Heart right ventricle (tissue), 16 donors: ENCODE measurements at regions not wholly inside any gene's neighbourhood (a gene's known extent, or its start where the extent isn't known, plus 50 kb on each side); places are given as distances from the start of the nearest gene placed in this dataset.

Experiments used
- ATAC-seq, 8 donors: fragments of 200-7000 bp; cut with Tn5 transposase; one replicate each; pipeline ENCODE4 v1.9.1; 2020; ENCODE audit warnings: mild to moderate bottlenecking in 8 of 8, moderate library complexity in 8 of 8, moderate number of reproducible peaks in 1 of 8
- DNase-seq, 2 donors: peaks; one replicate each; pipeline ENCODE4 v3.0.0-alpha.2; 2020
- H3K27ac ChIP-seq, 10 donors: fragments of 200-600 bp; sonication (generic) in 2 of 10; one replicate each; pipeline versions ENCODE4 v1.5.0 to v1.8.0; 2020 to 2022; ENCODE audit warnings: mild to moderate bottlenecking in 3 of 10
- H3K27me3 ChIP-seq, 7 donors: fragments of 200-600 bp; one replicate each; pipeline ENCODE4 v1.8.0; 2021 to 2022; ENCODE audit warnings: mild to moderate bottlenecking in 2 of 7
- H3K36me3 ChIP-seq, 9 donors: fragments of 200-600 bp; sonication (generic) in 1 of 9; one replicate each; pipeline versions ENCODE4 v1.5.0 to v1.8.0; 2020 to 2022; ENCODE audit warnings: mild to moderate bottlenecking in 2 of 9
- H3K4me1 ChIP-seq, 9 donors: fragments of 200-600 bp; sonication (generic) in 1 of 9; one replicate each; pipeline versions ENCODE4 v1.5.0 to v1.8.0; 2020 to 2022; ENCODE audit warnings: mild to moderate bottlenecking in 4 of 9
- H3K4me3 ChIP-seq, 10 donors: fragments of 200-600 bp; sonication (generic) in 2 of 10; one replicate each; pipeline versions ENCODE4 v1.5.0 to v1.8.0; 2020 to 2022; ENCODE audit warnings: mild to moderate bottlenecking in 7 of 10, moderate library complexity in 2 of 10
- H3K9me3 ChIP-seq, 11 donors: fragments of 200-600 bp in 10 of 11; sonication (generic) in 2 of 11; one replicate each; pipeline versions ENCODE4 v1.5.0 to v1.8.0; 2013 to 2022; ENCODE audit warnings: mild to moderate bottlenecking in 2 of 11, control low read depth in 1 of 11, moderate library complexity in 1 of 11
- CTCF ChIP-seq, 9 donors: fragments of 200-600 bp; sonication (generic) in 2 of 9; IDR thresholded peaks; one replicate each; pipeline versions ENCODE4 v1.5.0 to v1.8.0; 2021 to 2022; ENCODE audit warnings: antibody characterized with exemption in 9 of 9, mild to moderate bottlenecking in 5 of 9, moderate library complexity in 1 of 9
- WGBS, 2 donors: extraction: QIAGEN DNeasy Blood & Tissue Kit; methylation state at CpG; one replicate each; pipeline ENCODE4 v1.1.7; 2013; ENCODE audit warnings: inconsistent platforms in 1 of 2; 5-methylcytosine and 5-hydroxymethylcytosine counted together
- intact Hi-C, 10 donors: fragments of 100-400 bp; cut with DNase I; formaldehyde crosslinking; loops; one replicate each; pipeline versions ENCODE4 v1.11.1 to v1.14.2; 2022
- donor health status: Arrhythmogenic right ventricular cardiomyopathy.
- donor health status: ischemic (EF 13 %, LVEDD 7.1; RV severe dilation, severe dysfunction).
- donor health status: healthy with polysubstance abuse.
- donor health status: DM: no; HTN: yes; CAD: no.
- donor health status: DM: no; HTN: no; CAD: no.
- donor health status: ischemic (EF 25% LVEDD 6.9; RV normal size, moderate dysfunction).
- donor health status: ischemic (EF 25% LVEDD 5.7; RV mildly dilated, moderate dysfunction).
- donor health status: healthy.
- donor health status: DM: yes; HTN: yes; CAD: no.
- donor health status: Ischemic cardiomyopathy.
- donor health status: ischemic (EF 35%, LVEDD 5.7; RV mildly dilated, moderate dysfunction).
- donor health status: nonischemic (EF 11% LVEDD 7.7; RV severe dilation, severe dysfunction).
- donor health status: DM: yes; HTN: yes; CAD: no.
- donor health status: PGD.
- donor health status: ischemic (EF 29% LVEDD 5.4; RV normal size, mild dysfunction).
- donor health status: nonischemic (EF 23%, LVEDD 6.1; RV moderate dilation, normal function).

- no peak for ATAC-seq
- intact Hi-C loops = loop anchor here in 2 of 10 donors (5.0 to 10.0 kb wide), 2 partner anchors 62 to 89 kb away; no protein-coding TSS in a partner anchor
- Histone ChIP-seq H3K4me3 (no peak overlapping the region), H3K4me1 (peaks cover 0 to 23% (median 11%) of the 10 kb centered on the region in 9 donors), H3K36me3 (no peaks in the 10 kb centered on the region), H3K9me3 (peaks cover 0 to 21% (median 0%) of the 10 kb centered on the region in 11 donors), H3K27ac (no peak overlapping the region), H3K27me3 (peaks cover 0 to 6% (median 0%) of the 10 kb centered on the region in 7 donors)
- no peak for TF ChIP-seq CTCF (IDR thresholded peaks at IDR 0.05)
- DNase-seq = no peak
- 93 to 94% methylated on average over 8 of the region's 8 CpGs for WGBS, 2 donors
These were observed 308.7 kb downstream of the AGTPBP1 start for GRCh38 chr9:85433046-85433445.

GRCh38 chr9:85432599-85432998, 309.2 kb downstream of the AGTPBP1 start:
- no peak for TF ChIP-seq CTCF (IDR thresholded peaks at IDR 0.05)
- H3K4me3 ChIP-seq = no peak overlapping the region
- H3K9me3 ChIP-seq = peaks cover 0 to 17% (median 0%) of the 10 kb centered on the region in 11 donors
- H3K4me1 ChIP-seq = peaks cover 0 to 23% (median 11%) of the 10 kb centered on the region in 9 donors
- intact Hi-C loops = loop anchor here in 2 of 10 donors (5.0 to 10.0 kb wide), 2 partner anchors 62 to 90 kb away; no protein-coding TSS in a partner anchor
- peaks cover 0 to 6% (median 0%) of the 10 kb centered on the region in 7 donors for H3K27me3 ChIP-seq
- no peaks in the 10 kb centered on the region for H3K36me3 ChIP-seq
- ATAC-seq (no peak), DNase-seq (no peak)
- peak overlapping the region in 2 of 10 donors; percentile 30 to 77 for H3K27ac ChIP-seq
- WGBS, 2 donors = 86 to 89% methylated on average over 3 of the region's 3 CpGs

- 53 to 54% methylated on average over 3 of the region's 3 CpGs for WGBS, 2 donors
- DNase-seq (no peak), ATAC-seq (peak in 2 of 8 donors; percentile 20)
- intact Hi-C loops = loop anchor here in 2 of 10 donors (5.0 to 10.0 kb wide), 2 partner anchors 63 to 91 kb away; no protein-coding TSS in a partner anchor
- Histone ChIP-seq H3K27ac (peak overlapping the region in 5 of 10 donors; percentile 27 to 77 (median 36)), H3K36me3 (no peaks in the 10 kb centered on the region), H3K4me1 (peaks cover 0 to 23% (median 11%) of the 10 kb centered on the region in 9 donors), H3K27me3 (peaks cover 0 to 6% (median 0%) of the 10 kb centered on the region in 7 donors), H3K4me3 (peak overlapping the region in 1 of 10 donors; percentile 26), H3K9me3 (peaks cover 0 to 7% (median 0%) of the 10 kb centered on the region in 11 donors)
- no peak for TF ChIP-seq CTCF (IDR thresholded peaks at IDR 0.05)
These were observed 310.2 kb downstream of the AGTPBP1 start for GRCh38 chr9:85431339-85432102.

- intact Hi-C loops = loop anchor here in 2 of 10 donors (5.0 to 10.0 kb wide), 2 partner anchors 64 to 92 kb away; no protein-coding TSS in a partner anchor
- WGBS, 2 donors = 51 to 56% methylated on average over 18 of the region's 18 CpGs
- Histone ChIP-seq H3K4me3 (peak overlapping the region in 1 of 10 donors; percentile 26), H3K9me3 (peaks cover 0 to under 1% (median 0%) of the 10 kb centered on the region in 11 donors), H3K4me1 (peaks cover 0 to 23% (median 11%) of the 10 kb centered on the region in 9 donors), H3K27ac (peak overlapping the region in 5 of 10 donors; percentile 22 to 77 (median 36)), H3K27me3 (peaks cover 0 to 10% (median 0%) of the 10 kb centered on the region in 7 donors), H3K36me3 (no peaks in the 10 kb centered on the region)
- DNase-seq (peak; percentile 16 to 44), ATAC-seq (peak; percentile 53 to 90 (median 80))
- TF ChIP-seq CTCF (IDR thresholded peaks at IDR 0.05) = no peak
These were observed 311.0 kb downstream of the AGTPBP1 start for GRCh38 chr9:85430659-85431338.
